ENCODE measurements at regions not wholly inside any gene's neighbourhood (a gene's known extent, or its start where the extent isn't known, plus 50 kb on each side); places are given as distances from the start of the nearest gene placed in this dataset.

- TF ChIP-seq ZBTB2 (IDR thresholded peaks at IDR 0.05) (no peak), TFAP4 (CRISPR knock-in tag; IDR thresholded peaks at IDR 0.05; ENCODE audit: borderline replicate concordance) (no peak), ZNF146 (CRISPR knock-in tag; IDR thresholded peaks at IDR 0.05; ENCODE audit: unreplicated experiment) (no peak)
These were observed 91.0 kb upstream of the FAM169A start (continued) for GRCh38 chr5:74957029-74957784.

DNA sequence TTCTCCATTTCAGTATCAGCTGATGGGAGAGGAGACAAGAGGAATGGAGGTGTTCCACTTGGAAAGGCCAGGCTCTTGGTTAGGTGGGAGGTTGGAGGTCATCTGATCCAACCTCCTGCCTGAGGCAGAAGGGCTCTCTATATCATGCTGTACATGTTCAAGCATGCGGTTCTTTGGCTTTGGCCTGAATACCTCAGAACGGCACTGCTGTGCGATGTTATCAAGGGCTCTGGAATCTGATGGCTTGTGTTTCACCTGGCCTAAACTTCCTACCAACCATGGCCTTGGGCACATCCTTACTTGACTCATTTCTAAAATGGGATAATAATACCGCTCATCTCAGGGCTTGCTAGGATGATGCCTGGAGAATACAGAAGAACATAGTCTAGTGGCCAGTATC is 90.1 kb upstream of the FAM169A start:
- no peaks in the 10 kb centered on the region for H3K4me1 ChIP-seq (replicated peaks in 1 of 2; ENCODE audit: control insufficient read depth in 2 of 2, insufficient read depth in 2 of 2, low read length in 2 of 2)
- ChIA-PET POLR2A (no interaction called here), CTCF (ENCODE audit: low intra/inter-chr PET ratio) (no interaction called here)
- no peaks in the 10 kb centered on the region for H3K9me3 ChIP-seq (replicated peaks; ENCODE audit: control insufficient read depth, insufficient read depth, low read depth, low read length)
- H3K9me1 ChIP-seq (ENCODE audit: control insufficient read depth, insufficient read depth, low read length) = no peaks in the 10 kb centered on the region
- no peaks in the 10 kb centered on the region for H4K20me1 ChIP-seq (replicated peaks; ENCODE audit: control insufficient read depth, insufficient read depth, low read length)
- WGBS (ENCODE audit: insufficient coverage, low coverage, missing lambda C conversion rate) = 0% methylated on average over 4 of the region's 4 CpGs
- H3K27ac ChIP-seq (ENCODE audit: extremely low read depth, low read depth, low read length) = no peak overlapping the region
- intact Hi-C loops (cut with micrococcal nuclease) (no loop called here), in situ Hi-C loops (cut with MboI) (no loop called here)
- H3K79me2 ChIP-seq (ENCODE audit: control insufficient read depth, insufficient read depth, low read length) = no peaks in the 10 kb centered on the region
- ATAC-seq (no peak), DNase-seq (ENCODE audit: extremely low read depth in 1 of 4, low spot score in 3 of 4) (no peak), FAIRE-seq (no peak)
- no peak overlapping the region for H3K9ac ChIP-seq (ENCODE audit: insufficient read depth in 1 of 2, low read depth in 2 of 2, low read length in 2 of 2)
- no TSS peak for BruUV-seq (replicated peaks)
- peaks cover 0 to 4% of the 10 kb centered on the region in 2 experiments; a peak in 2 of 5 replicates for H3K27me3 ChIP-seq (ENCODE audit: control insufficient read depth in 2 of 2, insufficient read depth in 2 of 2, low read length in 2 of 2)
- no peak overlapping the region for H3K4me2 ChIP-seq (ENCODE audit: insufficient read depth, low read length)
- H3K4me3 ChIP-seq = no peak overlapping the region
- TF ChIP-seq RFX7 (CRISPR knock-in tag; IDR thresholded peaks at IDR 0.05) (no peak), MYNN (IDR thresholded peaks at IDR 0.05) (no peak), MYNN (CRISPR knock-in tag; IDR thresholded peaks at IDR 0.05) (no peak), ZNF212 (CRISPR knock-in tag; IDR thresholded peaks at IDR 0.05) (no peak), HEY1 (CRISPR knock-in tag; IDR thresholded peaks at IDR 0.05; ENCODE audit: borderline replicate concordance) (no peak)
- H2AFZ ChIP-seq (ENCODE audit: low read depth, low read length) = no peak overlapping the region
- H3K36me3 ChIP-seq (ENCODE audit: control insufficient read depth, insufficient read depth, low read length) = no peaks in the 10 kb centered on the region

Data from K562 (cell line).